ENCODE measurements at regions not wholly inside any gene's neighbourhood (a gene's known extent, or its start where the extent isn't known, plus 50 kb on each side); places are given as distances from the start of the nearest gene placed in this dataset.

DNA sequence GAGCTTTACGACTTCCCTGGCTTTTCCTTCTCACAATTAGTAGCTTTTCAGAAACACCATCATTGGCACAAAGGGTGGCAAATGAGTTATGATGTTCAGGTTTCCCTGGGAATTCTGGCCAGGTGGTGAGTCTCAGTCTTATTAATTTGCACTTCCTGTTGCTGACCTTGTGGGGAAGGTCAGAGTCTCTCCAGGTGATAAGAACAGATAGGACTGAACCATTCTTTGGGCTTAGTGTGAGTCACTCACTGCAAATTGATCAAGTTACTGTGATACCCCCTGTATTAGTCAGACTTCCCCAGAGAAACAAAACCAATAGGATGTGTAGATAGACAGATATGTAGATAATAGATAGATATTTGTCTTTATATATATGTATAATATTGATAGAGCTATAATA is 53.8 kb upstream of the RANBP3L start:
- DNase-seq (ENCODE audit: low spot score): no peak

DNA sequence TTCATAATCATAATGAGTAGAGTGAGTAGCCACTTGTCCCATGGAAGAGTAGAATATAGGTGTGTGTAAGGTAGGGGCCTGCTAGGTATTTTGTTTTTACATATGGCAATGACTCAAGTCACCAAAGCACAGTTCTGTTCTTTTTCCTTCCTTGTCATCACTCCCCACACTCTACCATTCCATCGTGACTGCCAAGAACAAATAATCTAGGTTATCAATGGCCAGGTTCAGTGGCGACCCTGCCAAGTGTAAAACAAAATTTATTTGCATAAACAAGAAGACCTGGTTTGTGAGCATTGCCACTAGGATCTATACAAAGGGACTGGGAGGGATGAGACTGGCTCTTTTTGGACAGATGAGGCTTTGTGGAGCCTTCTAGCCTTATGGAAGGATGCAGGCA is 55.2 kb upstream of the RANBP3L start:
- DNase-seq (ENCODE audit: low spot score): no peak

DNA sequence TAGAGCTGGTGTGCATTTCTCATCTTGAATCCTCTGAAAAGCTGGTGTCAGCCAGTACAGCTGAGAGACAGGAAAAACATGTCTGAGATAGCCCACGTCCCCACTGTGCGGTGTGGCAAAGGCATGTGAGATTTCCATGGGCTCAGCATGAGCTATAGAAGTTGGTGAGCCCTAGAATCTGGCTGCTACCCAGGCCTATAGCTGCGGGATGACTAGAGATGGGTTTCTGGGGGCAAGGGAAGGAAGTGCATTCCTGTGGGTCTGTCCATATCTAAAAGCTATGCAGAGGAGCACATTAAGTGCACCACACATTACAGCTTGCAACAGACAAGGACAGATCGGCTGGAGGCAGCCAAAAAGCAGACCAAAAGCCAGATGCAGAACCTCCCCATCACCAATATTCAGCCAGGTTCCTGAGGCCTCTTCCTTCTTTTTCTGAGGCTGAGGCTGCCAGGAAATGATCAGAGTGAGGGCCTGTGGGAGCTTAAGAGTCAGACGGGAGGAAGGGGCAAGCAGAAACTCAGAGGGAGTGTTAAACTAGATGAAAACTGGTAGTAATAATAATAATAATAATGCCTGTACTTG is 55.8 kb upstream of the RANBP3L start:
- DNase-seq (ENCODE audit: low spot score): peak; percentile 70

DNA sequence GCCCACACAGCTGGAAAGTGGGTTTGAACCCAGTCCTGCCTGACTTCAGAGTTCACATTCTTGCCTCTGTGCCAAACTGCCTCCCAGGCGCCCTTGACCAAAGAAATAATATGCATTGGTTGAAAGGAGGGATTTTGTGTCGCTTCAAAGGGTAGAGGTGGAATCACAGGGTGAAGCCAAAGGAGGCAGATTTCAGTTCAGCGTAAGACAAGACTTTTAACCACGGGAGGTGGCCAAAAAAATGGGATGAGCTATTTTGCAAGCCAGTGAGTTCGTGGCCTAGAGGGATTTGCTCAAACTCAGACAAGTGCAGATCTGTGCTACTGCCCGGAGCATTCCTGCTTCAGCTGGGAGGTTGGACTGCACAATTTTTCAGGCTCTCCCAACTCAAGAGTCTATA is 57.6 kb upstream of the RANBP3L start:
- no peak for DNase-seq (ENCODE audit: low spot score)

DNA sequence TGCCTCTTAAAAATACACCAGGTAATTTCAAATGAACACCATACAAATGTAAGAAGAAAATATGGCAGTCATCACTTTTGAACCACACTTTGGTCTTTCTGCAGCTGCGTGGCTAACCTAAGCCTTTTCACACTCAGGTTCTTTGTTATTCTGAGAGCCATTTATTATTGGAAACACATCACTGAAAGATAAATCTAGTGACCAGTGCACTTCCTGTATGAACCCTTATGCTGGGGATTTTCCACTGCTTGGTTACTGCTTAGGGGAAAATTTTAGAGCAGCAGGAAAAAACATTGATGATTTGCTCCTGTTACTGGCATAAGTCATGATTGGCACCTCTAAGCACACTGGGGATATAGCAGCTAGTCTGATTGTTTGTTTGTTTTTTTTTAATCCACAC is 58.6 kb upstream of the RANBP3L start:
- no peak for DNase-seq (ENCODE audit: low spot score)

DNA sequence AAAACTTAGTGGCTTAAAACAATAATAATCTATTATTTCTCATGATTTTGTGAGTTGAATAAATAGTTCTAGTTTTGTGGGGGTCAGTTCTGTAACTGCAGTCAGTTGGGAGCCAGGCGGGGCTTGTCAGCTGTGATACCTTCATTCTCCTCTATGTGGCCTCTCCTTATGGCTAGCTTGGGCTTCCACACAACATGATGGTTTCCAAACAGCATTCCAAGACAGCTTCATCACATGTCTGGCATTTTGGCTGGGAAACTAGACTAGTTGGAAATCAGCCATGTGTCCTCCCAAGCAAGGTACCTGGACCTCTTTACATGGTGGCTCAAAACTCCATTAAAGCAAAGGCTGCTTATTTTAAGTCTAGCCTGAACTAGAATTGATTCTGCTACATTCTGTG is 61.4 kb upstream of the RANBP3L start:
- DNase-seq (ENCODE audit: low spot score): peak; percentile 67

DNA sequence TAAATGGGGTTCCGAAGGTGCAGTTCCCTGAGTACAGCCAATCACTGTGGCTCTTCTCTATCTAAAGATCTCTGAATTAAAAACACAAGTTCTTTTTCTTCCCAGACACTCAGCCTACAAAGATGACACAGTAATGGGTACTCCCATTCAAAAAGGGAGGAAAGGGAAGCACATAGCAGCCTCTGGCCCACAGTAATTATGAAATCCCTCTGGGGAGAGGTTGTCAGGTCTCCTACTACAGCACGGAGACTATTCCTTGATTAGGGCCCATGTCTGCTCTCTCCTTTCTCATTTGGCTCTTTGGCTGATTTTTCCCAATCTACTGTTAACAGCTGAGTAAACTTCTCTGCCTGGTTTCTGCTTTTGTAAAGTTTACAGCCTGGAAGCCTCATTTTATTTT is 62.0 kb upstream of the RANBP3L start:
- DNase-seq (ENCODE audit: low spot score): no peak

DNA sequence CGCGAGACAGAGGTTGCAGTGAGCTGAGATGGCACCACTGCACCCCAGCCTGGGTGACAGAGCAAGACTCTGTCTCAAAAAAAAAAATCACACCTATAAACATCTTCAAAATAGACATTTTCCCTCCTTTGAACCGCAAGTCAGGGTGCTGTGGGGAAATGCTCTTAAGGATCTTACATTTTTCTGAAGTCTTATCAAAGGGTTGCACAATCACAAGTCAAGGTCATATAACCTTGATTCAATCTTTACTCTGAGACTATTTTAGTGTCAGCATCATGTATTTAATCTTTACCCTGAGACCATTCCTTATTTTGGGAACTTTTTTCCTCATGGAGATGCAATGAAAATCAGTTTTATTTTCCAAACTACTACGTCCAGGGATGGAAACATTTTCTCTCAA is 62.8 kb upstream of the RANBP3L start:
- no peak for DNase-seq (ENCODE audit: low spot score)

DNA sequence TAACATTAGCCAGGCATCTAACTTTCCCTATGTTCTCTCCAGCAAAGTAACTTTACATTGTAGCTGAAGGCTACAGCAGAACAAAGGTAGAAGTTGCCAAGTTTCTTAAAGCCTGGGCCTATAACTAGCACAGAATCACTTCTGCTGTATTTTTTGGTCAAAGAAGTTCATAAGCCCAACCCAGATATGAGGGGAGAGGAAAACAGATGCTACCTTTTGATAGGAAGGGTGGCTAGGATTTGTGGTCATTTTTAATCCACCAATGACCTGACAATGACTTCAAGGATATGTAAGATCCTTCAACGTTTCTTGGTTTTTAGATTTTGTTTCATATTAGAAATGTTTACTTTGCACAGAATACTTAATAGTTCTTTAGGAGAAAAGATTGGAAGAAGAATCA is 64.2 kb upstream of the RANBP3L start:
- no peak for DNase-seq (ENCODE audit: low spot score)

DNA sequence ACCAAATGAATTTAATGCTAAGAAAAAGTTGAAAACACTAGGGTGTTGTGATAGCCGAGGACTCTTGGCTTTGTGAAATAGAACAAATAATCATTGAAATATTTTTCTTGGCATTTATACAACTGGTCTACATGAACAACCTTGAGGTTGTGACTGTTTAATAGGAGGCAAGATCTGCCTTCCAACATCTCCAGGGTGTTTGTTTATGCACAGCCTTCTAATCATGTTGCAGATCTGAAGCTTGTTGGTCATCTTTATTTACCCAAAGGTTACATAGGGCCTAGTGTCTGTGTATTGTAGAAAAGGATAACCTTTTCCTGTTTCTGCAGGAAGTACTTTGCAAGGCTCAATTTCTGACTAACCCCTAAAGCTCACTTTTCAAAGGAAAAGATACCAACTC is 65.2 kb upstream of the RANBP3L start:
- no peak for DNase-seq (ENCODE audit: low spot score)

DNA sequence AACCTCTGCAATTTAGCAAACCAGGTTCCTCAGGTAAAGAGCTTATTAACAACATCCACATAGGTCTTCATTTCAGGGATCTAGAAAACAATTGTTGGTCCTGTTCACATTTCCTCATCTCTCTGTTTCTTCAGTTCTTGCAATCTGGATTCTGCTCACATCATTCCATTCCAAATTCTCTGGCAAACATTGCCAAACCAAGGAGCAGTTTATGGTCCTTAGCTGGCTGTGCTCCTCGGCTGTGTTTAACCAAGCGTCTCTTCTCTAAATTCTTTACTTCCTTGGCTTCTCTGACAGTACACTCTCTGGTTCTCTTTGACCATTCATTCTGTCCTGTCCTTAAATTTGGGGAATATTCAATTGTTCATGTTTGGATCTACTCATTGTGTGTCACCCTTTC is 65.8 kb upstream of the RANBP3L start:
- peak; percentile 74 for DNase-seq (ENCODE audit: low spot score)

DNA sequence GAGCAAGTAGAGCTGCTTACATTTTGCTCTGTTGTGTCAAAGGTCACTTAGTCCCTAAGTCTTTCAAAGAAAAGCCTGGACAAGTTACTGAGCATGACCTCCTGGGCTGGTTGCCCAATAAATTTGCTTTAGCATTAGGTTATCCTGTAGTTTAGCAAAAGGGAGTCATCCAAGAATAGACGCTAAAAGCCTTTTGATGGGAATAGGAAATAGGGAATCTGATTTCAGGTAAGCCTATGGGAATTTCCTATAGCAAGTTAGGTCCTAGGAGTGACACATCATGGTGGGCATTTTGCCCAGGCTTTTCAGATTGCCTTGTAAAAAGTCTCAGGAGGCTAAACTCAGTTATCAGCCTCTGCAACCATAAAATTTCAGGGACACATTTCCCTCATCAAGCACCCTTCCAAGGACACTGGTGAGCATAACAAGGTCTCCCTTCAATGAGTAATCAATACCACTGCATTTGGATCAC is 67.6 kb upstream of the RANBP3L start:
- no peak for DNase-seq (ENCODE audit: low spot score)

DNA sequence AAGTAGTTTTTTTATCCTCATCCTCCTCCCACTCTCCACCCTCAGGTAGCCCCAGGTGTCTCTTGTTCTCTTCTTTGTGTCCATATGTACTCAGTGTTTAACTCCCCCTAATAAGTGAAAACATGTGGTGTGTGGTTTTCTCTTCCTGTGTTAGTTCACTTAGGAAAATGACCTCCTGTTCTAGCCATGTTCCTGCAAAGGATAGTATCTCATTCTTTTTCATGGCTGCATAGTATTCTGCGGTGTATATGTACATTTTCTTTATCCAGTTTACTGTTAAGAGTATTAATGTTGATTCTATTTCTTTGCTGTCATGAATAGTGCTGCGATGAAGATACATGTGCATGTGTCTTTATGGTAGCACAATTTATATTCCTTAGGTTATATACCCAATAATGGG is 68.4 kb upstream of the RANBP3L start:
- DNase-seq (ENCODE audit: low spot score): no peak

DNA sequence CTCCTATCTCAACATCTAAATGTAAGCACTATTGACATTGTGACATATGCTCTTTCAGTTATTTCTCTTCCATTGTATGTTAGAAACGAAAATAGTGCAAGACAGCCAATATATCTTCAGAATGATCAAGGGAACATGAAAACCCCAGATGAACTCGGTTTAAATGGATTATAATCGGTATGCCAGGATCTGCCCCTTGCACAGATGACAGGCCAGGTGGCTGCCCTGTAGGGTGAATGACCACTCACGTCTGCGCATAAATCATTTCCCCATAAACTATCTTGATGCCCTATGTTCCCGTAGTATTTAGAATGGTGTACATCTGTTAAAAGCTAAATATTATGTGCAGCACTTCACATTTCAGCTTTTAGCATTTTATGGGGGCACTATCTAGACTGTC is 69.7 kb upstream of the RANBP3L start:
- DNase-seq (ENCODE audit: low spot score): no peak

DNA sequence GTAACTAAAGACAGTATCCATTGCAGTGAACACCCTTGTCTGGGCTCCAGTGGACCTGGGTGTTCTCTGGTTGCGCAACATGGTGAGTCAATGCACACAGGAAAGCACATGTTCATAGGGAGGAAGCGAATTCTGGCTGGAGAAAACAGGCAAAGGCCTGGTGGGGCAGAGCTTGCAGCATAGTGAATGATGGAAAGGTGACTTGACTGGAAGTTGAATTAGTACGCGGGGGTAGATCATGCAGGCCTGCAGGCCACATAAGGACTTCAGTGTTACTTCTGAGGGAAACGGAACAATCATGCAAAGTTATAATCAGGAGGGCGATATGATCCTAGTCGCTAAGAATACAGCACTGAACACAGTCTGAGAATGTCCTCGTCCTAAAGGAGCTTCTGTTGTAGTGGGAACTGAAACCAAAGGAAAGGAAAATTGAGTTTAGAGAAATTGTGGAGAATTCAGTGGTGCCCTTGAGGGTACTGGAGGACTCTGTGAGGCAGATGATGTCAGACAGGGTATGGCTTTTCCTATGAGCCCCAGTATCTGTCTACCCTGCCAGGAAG is 71.9 kb upstream of the RANBP3L start:
- DNase-seq (ENCODE audit: low spot score): peak; percentile 56

DNA sequence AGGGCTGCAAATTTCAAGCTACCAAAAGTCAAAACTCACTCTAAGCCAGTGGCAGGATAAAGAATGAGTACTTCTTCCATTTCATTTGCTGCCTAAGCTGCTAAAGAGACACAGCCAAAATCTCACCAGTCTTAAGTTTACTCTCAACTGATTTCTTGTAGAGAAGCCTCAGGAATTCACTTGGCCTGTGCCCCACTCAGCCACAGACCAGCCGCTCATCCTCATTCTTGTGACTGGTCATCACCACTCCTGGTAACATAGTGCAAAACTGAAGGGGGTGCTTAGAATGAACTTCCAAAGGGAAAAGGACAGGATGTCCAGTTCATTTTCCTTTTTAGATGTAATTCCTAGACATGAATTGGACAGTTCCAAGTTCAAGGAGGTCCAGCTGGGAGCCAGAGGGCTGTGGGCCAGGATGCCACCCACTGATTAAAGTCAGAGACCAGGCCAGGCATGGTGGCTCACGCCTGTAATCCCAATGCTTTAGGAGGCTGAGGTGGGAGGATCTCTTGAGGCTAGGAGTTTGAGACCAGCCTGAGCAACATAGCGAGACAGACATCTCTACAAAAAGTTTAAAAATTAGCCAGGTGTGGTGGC is 72.7 kb upstream of the RANBP3L start:
- peak; percentile 88 for DNase-seq (ENCODE audit: low spot score)

DNA sequence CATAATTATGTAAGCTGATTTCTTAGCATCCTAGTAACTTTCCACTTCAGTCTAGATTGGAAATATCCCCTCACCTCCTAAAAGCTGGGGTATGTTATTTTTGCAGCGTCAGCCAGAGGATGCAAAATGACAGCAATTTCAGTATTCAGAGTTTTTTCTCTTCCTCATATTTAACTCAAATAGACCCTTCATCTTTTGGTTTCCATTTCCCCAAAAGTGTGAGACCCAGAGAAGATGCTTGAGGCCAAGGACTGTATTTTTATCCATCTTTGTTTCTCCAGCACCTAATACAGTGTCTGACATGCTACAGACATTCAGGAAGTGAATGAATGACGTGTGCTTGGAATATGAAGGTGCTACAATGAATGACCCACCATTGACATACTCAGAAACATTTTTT is 75.5 kb upstream of the RANBP3L start:
- no peak for DNase-seq (ENCODE audit: low spot score)

DNA sequence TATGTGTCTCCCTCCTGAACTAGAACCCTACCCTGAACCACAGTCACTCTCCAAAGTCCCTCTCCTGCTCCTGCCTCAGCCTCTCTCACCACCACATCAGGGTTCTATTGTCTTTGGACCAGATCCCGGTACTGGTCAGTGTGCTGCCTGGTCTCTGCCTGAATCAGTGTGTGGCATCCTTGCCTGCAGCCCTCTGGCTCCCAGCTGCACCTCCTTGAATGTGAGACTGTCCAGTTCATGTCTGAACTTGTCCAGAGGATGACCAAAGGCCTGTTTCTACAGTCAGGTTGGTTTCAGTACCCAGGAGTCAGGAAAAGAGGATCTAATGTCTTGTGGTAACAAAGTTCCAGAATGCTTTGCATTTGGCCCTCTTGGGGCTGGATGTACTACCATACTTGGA is 76.8 kb upstream of the RANBP3L start:
- DNase-seq (ENCODE audit: low spot score): peak; percentile 60

DNA sequence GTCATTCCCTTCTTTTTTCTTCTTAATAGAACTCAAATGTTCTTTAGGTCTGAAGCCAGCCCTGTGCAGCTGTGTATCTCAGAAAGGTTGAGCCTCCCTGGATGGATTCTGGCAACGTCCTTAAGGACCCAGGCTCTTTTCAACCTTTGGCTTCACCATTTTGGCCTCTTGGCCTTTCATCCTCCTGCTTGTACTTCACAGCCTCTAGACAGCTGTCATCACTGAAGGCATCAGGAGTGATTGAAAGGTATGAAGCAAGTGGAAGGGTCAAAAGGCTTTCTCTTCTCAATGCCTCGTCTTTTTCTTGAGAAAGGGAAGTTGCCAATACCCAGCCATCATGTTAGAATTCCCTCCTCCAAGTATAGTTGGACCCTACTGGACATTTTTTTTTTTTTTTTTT is 81.2 kb upstream of the RANBP3L start:
- no peak for DNase-seq (ENCODE audit: low spot score)

DNA sequence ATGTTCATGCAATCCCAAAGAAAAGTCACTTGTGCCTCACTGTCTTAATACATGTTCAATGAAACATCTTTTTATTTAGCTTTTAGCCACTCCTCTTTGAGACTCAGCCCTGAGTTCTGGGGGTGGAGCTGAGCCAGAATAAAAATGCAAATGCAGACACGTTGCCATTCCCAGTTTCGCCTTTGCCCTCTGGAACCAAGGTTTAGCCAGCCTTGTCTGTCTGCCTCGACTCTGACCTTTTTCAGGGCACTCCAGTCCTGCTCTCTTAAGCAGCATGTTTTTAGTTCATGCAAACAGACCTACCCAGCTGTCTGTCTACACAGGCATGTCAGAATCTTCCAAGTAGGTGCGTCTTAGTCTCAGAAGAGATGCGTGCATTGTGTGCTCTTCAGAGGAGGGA is 82.2 kb upstream of the RANBP3L start:
- DNase-seq (ENCODE audit: low spot score): no peak

DNA sequence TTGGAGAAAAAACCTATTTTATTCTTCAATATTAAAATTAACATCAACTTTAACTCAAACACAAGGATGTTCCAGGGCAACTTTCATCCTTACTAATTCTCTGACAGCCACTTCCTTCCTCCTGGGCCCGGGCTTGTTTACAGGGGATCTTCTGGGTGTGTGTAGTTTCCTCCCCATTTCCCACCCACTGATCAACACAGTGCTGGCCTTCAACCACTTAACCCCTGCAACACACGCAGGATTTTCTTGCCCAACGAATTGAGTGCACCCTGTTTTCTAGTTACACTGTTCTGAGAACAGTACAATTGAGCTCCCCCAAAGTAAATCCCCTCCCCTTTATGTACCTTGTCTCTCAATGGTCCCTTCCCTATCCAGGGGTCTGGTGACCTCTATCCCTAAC is 83.1 kb upstream of the RANBP3L start:
- no peak for DNase-seq (ENCODE audit: low spot score)

DNA sequence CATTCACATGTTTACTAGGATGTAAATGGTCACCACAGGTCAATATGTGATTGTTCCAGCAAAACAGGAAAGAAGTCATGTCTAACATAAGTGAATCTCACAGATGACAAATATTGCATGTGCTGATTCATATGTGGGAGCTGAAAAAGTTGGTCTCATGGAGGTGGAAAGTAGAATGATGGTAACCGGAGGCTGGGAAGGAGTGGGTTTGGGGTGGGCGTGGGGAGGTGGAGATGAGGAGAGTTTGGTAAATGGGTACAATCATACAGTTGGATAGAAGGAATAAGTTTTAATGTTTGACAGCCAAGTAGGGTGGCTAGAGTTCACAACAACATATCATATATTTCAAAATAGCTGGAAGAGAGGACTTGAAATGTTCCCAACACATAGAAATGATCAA is 83.8 kb upstream of the RANBP3L start:
- DNase-seq (ENCODE audit: low spot score): no peak

DNA sequence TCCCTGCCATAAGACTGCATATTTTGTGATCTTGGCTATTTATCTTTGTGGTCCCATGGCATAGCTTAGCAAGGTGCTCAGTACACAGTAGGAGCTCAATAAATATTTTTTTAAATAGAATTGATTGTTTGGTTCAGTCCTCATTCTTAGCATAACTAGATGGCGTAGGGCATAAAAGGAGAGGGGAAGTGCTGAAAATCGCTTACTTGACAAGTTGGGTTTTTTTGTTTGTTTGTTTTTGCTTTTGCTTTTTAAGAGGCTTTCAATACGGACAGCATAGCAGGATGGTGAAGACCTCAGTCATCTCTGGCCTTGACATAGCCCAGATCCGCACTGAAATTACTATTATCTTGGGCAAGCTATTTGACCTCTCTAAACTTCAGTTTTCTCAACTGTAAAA is 86.6 kb upstream of the RANBP3L start:
- DNase-seq (ENCODE audit: low spot score): no peak

DNA sequence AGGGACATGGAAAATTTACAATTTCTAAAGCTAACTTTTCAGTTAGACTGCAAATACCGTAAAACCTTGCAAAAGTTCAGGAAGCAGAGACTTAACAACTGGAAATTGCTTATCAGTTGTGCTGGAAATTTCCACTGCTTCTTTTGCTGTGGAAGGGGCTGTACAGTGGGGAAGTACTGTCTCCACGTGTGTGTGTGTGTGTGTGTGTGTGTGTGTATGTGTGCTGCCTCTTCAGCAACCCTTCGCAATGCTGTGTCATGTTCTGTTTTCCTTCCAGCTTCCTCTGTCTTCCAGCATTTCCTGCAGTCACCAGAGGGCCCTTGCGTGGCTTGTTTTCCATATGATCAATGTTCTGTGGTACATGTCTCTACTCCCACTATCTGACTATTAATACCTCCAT is 87.5 kb upstream of the RANBP3L start:
- DNase-seq (ENCODE audit: low spot score): no peak
